ENCODE measurements at regions not wholly inside any gene's neighbourhood (a gene's known extent, or its start where the extent isn't known, plus 50 kb on each side); places are given as distances from the start of the nearest gene placed in this dataset.

DNA sequence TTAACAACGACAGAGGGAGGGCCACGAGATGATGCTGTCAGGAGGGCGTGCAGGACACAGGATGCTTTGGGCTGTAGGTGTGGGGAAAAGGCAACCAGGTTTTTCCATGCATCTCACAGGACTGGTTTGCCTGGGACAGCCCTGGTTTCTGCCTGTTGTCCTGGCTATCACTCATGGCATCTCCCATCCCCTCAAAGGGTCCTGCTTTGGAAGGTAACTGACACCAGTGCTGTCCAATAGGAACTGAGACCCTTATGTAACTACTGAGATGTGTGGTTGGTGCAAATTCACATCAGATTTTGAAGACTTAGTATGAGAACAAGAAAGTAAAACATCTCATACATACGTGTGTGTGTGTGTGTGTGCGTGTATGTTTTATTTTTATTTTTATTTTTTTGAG lies 144.2 kb downstream of the URI1 start:
- TF ChIP-seq POLR2A (IDR thresholded peaks at IDR 0.05) (no peak), CTCF (IDR thresholded peaks at IDR 0.05) (no peak), EP300 (IDR thresholded peaks at IDR 0.05) (no peak)
